Psoas muscle (tissue), 7 donors: ENCODE measurements at regions not wholly inside any gene's neighbourhood (a gene's known extent, or its start where the extent isn't known, plus 50 kb on each side); places are given as distances from the start of the nearest gene placed in this dataset.

ENCODE experiments used
- ATAC-seq, 4 donors: fragments of 200-7000 bp; cut with Tn5 transposase; one replicate each; pipeline ENCODE4 v1.9.1; 2020; ENCODE audit warnings: moderate library complexity in 3 of 4, mild to moderate bottlenecking in 2 of 4
- DNase-seq, 2 donors: peaks; one replicate each; pipeline ENCODE4 v3.0.0-alpha.2; 2020
- H3K27ac ChIP-seq: fragments of 200-600 bp; one replicate; pipeline ENCODE4 v1.8.0; 2022
- H3K27me3 ChIP-seq, 3 donors: fragments of 200-600 bp in 1 of 3; one replicate each; pipeline versions ENCODE4 v1.6.1 to v1.8.0; 2013 to 2022; ENCODE audit warnings: low read length in 2 of 3, mild to moderate bottlenecking in 2 of 3, moderate library complexity in 1 of 3; ENCODE audit not compliant: insufficient read depth in 3 of 3
- H3K36me3 ChIP-seq, 2 donors: fragments of 200-600 bp in 1 of 2; one replicate each; pipeline versions ENCODE4 v1.6.1 to v1.8.0; 2013 to 2022; ENCODE audit warnings: low read depth in 1 of 2, mild to moderate bottlenecking in 1 of 2, moderate library complexity in 1 of 2; ENCODE audit not compliant: insufficient read depth in 1 of 2
- H3K4me1 ChIP-seq: fragments of 200-600 bp; one replicate; pipeline ENCODE4 v1.8.0; 2022
- H3K4me3 ChIP-seq: fragments of 200-600 bp; one replicate; pipeline ENCODE4 v1.8.0; 2022; ENCODE audit warnings: mild to moderate bottlenecking
- H3K9me3 ChIP-seq: fragments of 200-600 bp; one replicate; pipeline ENCODE4 v1.8.0; 2022
- WGBS, 3 donors: extraction: QIAGEN DNeasy Blood & Tissue Kit; methylation state at CpG; one replicate each; pipeline versions ENCODE4 v1.1.6 to v1.1.7; 2013; 5-methylcytosine and 5-hydroxymethylcytosine counted together
- intact Hi-C, 2 donors: fragments of 100-400 bp; cut with DNase I; formaldehyde crosslinking; loops; one replicate each; pipeline versions ENCODE4 v1.11.0 to v1.14.2; 2022
- TF ChIP-seq, protein P1 (sequence below): fragments of 200-600 bp; IDR thresholded peaks from one replicate; pipeline ENCODE4 v1.8.0; 2022; ENCODE audit warnings: antibody characterized with exemption
- donor health status: healthy with polysubstance abuse.
- donor health status: DM: no; HTN: no; CAD: no; lungs with moderate emphysema.
- donor health status: Bipolar disorder and iron deficiency.
- donor health status: healthy.
- donor health status: DM: yes; HTN: yes; CAD: no.
- donor health status: DM: no; HTN: no; CAD: no.
- donor health status: DM: yes; HTN: yes; CAD: no.

- TF ChIP-seq, protein P1, sequence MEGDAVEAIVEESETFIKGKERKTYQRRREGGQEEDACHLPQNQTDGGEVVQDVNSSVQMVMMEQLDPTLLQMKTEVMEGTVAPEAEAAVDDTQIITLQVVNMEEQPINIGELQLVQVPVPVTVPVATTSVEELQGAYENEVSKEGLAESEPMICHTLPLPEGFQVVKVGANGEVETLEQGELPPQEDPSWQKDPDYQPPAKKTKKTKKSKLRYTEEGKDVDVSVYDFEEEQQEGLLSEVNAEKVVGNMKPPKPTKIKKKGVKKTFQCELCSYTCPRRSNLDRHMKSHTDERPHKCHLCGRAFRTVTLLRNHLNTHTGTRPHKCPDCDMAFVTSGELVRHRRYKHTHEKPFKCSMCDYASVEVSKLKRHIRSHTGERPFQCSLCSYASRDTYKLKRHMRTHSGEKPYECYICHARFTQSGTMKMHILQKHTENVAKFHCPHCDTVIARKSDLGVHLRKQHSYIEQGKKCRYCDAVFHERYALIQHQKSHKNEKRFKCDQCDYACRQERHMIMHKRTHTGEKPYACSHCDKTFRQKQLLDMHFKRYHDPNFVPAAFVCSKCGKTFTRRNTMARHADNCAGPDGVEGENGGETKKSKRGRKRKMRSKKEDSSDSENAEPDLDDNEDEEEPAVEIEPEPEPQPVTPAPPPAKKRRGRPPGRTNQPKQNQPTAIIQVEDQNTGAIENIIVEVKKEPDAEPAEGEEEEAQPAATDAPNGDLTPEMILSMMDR: no peak
- H3K27me3 ChIP-seq: no peaks in the 10 kb centered on the region
- intact Hi-C loops: no loop called here
- ATAC-seq (no peak), DNase-seq (no peak)
- H3K4me1 ChIP-seq: no peaks in the 10 kb centered on the region
- no peak overlapping the region for H3K4me3 ChIP-seq
- H3K36me3 ChIP-seq: no peaks in the 10 kb centered on the region
- 64 to 74% (median 71%) methylated on average over 5 of the region's 5 CpGs for WGBS, 3 donors
- no peak overlapping the region for H3K27ac ChIP-seq
- peaks cover 4% of the 10 kb centered on the region for H3K9me3 ChIP-seq
These were observed 69.2 kb upstream of the TMC3 start for GRCh38 chr15:81443040-81443820.

DNA sequence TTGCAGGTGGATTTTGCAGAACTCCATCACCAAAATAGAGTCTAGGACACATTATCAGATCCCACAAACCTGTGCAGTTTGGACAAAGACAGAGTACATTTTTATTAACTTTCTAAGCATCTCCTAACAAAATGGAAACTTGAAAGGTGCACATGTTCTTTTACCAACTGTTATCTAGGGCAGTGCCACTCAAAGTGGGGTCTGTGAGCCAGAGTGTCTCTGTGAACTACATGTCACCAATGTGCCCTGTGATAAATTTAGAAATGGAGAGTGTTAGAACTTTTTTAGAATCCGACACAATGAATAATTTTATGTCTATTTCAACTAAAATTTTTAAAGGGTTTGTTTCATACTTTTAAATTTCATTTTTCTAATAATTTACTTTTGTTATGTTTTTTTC, 68.4 kb upstream of the TMC3 start:
- Histone ChIP-seq H3K27ac (no peak overlapping the region), H3K27me3 (no peaks in the 10 kb centered on the region), H3K36me3 (no peaks in the 10 kb centered on the region), H3K9me3 (peaks cover 4% of the 10 kb centered on the region), H3K4me1 (no peaks in the 10 kb centered on the region), H3K4me3 (no peak overlapping the region)
- ATAC-seq (no peak), DNase-seq (no peak)
- intact Hi-C loops: no loop called here
- 90 to 97% (median 93%) methylated on average over 1 of the region's 1 CpG for WGBS, 3 donors
- TF ChIP-seq, protein P1: no peak

- Histone ChIP-seq H3K27me3 (no peaks in the 10 kb centered on the region), H3K27ac (no peak overlapping the region), H3K36me3 (no peaks in the 10 kb centered on the region), H3K4me1 (no peaks in the 10 kb centered on the region), H3K9me3 (no peaks in the 10 kb centered on the region), H3K4me3 (no peak overlapping the region)
- TF ChIP-seq, protein P1: no peak
- DNase-seq (no peak), ATAC-seq (no peak)
- intact Hi-C loops: no loop called here
These were observed 60.8 kb upstream of the TMC3 start for GRCh38 chr15:81434851-81435250.

DNA sequence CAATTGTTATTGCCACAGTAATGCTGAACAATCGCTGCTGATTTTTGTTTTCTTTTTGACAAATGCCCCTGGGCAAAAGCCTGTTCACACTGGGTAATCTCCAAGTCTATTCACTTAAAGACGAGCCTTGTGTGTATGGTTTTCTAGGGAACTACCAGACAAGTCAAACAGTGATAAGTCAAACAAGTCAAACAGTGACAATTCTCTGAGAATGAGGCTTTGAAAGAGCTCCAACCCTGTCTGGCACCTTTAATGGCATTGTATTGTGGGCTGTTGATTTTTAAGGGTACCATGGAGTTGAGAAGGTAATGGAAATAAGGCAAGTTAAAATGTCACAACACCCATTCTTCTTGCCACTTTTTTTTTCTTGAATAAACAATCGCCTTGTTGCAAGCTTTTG, 59.4 kb upstream of the TMC3 start:
- WGBS, 3 donors: 76 to 78% (median 77%) methylated on average over 3 of the region's 3 CpGs

More for the DNA sequence above, 59.4 kb upstream of the TMC3 start:
- intact Hi-C loops: no loop called here
- Histone ChIP-seq H3K27ac (no peak overlapping the region), H3K4me3 (no peak overlapping the region), H3K27me3 (no peaks in the 10 kb centered on the region), H3K36me3 (no peaks in the 10 kb centered on the region), H3K9me3 (no peaks in the 10 kb centered on the region), H3K4me1 (no peaks in the 10 kb centered on the region)
- TF ChIP-seq, protein P1: no peak
- ATAC-seq (no peak), DNase-seq (no peak)
